HG03439 (cell line): ENCODE measurements at regions not wholly inside any gene's neighbourhood (a gene's known extent, or its start where the extent isn't known, plus 50 kb on each side); places are given as distances from the start of the nearest gene placed in this dataset.
"Not testable (repeated sequence)": the region's sequence is repeated elsewhere in the genome, so short reads cannot be mapped to it uniquely, and the experiment has no call there.

Experiments
- ATAC-seq: cut with Tn5 transposase; IDR thresholded peaks from one replicate; pipeline ENCODE4 v1.9.1; 2021; ENCODE audit warnings: mild to moderate bottlenecking, moderate library complexity; ENCODE audit not compliant: unreplicated experiment

DNA sequence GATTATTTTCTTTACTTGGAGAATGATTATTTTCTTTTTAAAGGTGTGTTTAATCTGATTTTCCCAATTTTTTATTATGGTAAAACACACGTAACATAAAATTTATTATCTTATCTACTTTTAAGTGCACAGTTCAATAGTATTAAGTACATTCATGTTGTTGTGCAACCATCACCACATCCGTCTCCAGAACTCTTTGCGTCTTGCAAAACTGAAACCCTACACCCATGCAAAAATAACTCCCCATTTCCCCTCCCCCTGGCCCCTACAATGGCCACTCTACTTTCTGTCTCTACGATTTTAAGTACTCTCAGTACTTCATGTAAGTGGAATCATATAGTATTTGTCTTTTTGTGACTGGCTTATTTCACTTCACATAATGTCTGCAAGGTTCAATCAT is 230.7 kb downstream of the SATB1 start:
- no peak for ATAC-seq

DNA sequence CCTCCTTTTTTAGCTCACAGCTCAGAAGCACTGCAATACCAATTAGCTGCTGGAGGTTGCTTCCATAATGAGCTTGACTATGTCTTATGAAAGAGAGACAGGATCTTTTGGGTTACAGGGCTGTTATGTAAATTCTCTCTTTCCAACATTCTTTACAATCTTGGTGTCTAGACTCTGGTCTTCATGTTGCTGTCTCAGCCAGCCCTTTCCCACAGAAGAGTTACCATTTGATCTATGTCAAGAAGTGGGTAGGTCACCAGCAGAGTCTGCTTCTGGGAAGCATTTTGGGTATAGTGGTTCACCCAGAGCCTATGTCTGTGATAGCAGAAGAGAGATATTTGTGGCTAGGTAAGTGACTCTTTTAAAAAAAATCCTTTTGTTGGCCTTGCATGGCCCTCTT is 234.5 kb downstream of the SATB1 start:
- no peak for ATAC-seq

DNA sequence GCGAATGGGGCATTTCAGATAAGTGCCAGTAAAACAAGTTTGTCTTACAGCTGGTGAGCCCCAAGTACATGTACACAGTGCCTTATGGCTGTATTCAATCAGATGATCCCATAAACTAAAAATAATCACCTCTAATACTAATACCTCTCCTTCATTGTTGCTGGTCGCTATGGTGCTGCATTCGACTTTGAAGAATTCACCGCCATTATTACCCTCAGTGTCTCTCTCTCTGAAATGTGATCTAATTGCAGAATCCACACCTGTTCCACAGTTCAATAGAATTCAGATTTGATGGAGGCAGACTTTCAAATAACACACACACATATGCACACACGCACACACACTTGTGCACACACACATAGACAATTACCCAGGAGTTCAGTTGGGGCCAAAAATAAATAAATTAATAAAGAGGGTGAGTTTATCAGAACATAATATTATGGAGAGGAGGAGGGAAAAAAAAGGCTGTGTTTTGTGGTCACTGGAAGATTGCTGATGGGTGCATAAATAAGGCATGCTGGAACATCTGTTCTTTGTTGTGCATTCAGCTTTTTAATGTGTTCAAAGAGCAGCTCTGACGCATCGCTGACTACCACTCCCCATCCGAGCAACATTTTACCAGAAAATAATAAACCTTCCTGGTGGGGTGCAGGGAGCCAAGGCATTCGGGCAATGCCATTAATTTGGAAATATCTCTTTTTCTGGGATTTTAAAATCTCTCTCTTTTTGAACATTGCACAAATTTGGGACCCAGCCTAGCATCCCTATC is 235.7 kb downstream of the SATB1 start:
- ATAC-seq, result no peak

DNA sequence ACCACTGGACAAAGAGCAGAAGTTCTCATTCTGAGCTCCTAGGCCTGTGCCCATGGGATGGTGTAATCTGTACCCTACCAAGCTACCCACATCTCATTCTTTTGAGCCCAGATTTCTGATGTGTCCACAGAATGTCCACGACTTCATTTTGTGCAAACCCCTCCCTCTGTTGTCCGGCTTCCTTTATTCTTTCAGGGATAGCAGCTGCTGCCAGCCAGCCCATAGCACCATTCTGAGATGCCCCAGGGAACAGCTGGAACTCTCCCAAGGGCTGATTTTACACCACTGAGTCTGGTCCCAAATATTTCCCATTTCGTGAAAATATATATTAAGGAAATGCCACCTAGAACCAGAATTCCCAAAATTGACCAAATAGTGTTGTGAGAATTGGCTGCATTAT is 236.6 kb downstream of the SATB1 start:
- no peak for ATAC-seq

DNA sequence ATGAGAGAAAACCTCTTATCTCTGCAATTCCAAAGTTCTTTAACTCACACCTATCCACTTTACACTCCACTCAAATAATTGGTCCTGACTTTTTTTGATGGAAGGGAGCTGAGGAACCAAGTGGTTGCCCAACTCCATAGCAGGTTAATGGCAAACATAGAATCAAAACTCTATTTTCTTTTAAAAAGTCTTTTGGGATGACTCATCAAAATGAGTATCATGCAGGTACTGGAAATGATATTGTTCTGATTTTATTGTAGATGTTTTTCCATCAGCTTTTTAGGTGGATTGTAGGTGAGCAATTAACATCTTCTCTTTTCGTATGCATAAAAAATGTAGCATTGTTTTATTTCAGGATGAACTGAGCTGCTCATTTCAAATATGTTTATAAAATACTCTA is 239.5 kb downstream of the SATB1 start:
- ATAC-seq, result no peak

DNA sequence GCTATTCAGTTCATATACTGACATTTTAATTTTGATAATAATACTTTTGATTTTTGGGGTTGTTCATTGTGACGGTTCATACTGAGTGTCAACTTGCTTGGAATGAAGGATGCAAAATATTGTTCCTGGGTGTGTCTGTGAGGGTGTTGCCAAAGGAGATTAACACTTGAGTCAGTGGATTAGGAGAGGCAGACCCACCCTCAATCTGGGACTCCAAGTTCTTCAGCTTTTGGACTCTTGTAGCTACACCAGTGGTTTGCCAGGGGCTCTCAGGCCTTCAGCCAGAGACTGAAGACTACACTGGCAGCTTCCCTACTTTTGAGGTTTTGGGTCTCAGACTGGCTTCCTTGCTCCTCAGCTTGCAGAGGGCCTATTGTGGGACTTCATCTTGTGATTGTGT is 242.2 kb downstream of the SATB1 start:
- not testable (repeated sequence) for ATAC-seq

DNA sequence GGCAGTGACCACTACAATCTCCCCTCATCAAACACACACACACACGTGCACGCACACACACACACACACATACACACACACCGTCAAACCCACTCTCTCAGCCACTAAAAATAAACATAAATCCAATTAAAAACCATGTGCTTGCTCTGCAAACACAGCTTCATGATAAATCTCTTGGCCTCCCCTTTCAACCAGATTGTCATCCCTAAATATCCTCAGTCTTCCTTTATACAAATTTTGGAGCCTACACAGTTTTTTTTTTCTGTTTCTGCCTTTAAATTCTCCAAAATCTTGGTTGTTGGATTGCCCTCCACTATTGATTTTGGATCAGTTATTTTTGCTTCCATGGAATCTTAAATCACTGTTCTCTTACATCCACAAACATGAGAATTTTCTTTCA is 245.6 kb downstream of the SATB1 start:
- no peak for ATAC-seq

DNA sequence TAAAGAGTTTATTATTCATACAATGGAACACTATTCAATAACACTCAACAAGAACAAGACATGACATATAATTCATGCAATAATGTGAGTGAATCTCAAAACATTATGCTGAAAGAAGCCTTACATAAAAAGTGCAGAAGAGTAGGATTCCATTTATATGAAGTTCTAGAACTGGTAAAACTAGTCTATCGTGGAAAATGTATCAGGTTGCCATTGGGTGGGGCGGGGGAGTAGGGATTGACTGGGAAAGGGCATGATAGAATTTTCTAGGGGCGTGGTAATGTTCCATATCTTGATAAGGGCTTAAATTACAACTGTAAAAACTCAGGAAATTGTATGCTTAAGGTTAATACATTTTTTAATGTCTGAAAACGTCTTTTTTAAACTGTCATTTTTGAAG is 247.9 kb downstream of the SATB1 start:
- ATAC-seq, result no peak

DNA sequence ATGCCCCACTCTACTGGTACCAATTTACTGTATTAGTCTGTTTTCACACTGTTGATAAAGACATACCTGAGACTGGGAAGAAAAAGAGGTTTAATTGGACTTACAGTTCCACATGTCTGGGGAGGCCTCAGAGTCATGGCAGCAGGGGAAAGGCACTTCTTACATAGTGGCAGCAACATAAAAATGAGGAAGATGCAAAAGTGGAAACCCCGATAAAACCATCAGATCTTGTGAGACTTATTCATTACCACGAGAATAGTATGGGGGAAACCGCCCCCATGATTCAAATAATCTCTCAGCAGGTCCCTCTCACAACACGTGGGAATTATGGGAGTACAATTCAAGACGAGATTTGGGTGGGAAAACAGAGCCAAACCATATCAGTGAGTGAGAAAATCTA is 251.2 kb downstream of the SATB1 start:
- ATAC-seq, result not testable (repeated sequence)

DNA sequence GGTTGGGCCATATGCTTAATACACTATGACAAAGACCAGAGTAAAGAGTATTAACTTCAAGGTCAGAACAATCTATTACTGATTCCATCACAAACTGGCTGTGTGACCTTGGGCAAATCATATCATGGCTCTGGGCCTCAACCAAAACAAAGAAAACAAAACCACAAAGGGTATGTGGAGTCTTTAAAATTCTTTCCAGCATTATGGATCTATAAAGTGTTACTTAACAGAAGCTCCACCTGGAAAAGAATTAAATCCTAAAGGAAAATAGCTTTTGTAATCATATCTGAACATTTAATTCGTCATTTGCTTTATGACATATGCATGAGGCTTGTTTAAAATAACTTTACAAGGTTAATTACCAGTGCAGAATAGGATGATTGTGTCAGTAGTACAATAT is 265.5 kb downstream of the SATB1 start:
- no peak for ATAC-seq

DNA sequence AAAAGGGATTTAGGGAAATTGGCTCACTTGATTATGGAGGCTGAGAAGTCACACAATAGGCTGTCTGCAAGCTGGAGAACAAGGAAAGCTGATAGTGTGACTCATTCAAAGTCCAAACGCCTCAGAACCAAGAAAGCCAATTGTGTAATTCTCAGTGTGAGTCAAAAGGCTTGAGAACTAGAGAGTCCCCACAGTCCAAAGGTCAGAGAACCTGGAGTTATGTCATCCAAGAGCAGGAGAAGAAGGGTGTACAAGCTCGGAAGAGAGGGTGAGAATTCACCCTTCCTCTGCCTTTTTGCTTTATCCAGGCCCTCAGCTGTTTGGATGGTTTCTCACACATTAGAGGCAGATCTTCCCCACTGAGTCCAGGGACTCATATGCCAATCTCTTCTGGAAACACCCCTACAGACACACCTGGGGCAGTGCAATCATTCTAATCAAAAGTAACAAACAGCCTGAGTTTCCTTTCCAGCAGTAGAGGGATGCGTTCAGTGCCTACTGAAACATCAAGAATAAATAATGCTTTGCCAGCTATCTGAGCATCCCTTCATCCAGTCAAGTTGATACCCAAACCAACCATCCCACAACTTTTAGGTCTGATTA is 271.5 kb downstream of the SATB1 start:
- no peak for ATAC-seq

DNA sequence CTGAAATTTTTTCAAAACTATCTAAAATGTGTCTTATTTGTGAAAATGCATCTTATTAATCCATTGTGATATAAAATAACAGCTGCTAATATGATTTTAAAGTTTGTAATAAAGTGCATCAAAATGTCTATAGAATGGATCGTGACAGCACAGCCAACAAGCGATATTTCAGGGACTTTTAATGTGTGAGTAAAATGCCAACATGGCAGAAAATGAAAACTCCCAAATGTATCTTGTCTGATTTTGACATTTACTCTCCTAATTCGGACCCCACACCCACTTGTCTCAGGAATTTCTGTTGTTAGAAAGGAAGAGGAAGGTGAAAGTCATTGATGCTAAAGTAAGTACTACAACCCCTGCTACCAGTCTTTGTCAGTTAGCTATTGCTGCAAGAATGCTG is 273.9 kb downstream of the SATB1 start:
- ATAC-seq, result no peak

DNA sequence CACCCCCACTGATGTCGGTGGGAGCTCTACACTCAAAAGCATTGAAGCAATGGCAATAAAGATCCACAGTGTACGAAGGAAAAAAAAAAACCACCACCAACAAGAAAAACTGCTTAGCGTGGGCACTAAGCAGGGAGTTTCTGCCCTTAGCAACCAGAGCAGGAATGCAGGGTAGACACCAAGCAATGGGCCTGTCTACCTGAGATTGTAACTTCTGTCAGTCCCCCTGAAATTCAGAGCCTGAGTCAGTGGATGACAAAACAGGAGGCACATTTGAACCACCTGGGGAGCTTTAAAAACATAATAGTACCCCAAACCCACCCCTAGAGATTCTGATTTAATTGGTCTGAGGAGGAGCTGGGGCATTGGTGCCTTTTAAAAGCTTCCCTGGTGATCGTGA is 275.2 kb downstream of the SATB1 start:
- no peak for ATAC-seq

DNA sequence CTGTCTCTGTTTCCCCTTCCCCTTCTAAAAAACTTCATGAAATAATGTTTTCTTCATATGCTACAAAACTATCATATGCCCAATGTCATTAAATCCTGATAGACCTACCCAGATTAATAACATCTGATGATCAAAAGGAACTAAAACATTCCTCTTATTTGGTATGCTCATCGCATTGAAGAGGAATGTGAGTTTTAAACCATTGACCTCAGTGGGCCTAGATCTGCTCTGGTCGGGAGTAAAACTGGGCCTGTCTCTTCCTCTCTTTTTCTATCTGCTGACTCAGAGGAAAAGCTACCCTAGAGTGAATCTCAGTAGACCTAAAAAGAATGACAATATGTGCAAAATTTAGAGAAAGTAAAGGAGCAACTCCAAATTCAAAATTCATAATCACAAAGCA is 275.8 kb downstream of the SATB1 start:
- ATAC-seq, result no peak

DNA sequence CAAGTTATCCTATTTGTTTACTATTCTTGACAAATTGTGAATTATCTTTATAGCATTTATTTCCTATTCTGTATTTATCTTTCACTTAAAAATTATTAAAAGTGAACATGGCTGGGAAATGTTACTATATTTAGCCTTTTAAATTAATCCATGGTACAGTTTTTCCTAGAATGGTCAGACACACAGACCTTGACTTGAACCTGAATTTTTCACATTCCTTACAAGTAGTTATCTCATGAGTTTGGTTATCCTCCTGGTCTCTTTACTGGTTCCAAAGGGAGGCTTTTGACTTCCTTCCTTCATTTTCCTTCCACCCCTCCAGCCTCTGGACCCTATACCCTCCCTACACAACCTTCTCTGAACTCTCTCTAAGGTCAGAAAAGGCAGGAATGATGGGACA is 280.6 kb downstream of the SATB1 start:
- ATAC-seq, result no peak

DNA sequence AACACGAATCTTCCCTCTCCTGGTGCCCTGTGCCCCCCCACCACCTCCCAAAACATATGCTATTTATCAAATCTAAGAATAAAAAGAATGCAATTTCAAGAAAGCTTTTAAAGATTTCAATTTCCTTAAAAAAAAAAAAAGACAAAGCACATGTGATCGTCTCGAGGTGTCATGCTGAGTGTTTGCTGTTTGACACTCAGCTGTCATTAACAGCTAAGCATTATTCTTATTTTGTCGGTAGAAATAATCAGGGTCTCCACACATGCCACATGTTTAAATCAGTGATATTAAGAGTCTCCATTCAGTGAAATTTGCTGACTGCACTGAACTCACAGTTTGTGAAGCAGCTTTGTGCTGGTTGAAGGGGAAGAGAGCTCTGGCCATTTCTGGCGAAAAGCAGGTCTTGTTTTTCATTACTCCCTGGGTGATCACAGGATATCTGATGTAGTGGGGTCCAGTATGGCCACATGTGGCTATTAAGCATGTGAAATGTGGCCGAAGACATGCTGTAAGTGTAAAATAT is 281.8 kb downstream of the SATB1 start:
- no peak for ATAC-seq

DNA sequence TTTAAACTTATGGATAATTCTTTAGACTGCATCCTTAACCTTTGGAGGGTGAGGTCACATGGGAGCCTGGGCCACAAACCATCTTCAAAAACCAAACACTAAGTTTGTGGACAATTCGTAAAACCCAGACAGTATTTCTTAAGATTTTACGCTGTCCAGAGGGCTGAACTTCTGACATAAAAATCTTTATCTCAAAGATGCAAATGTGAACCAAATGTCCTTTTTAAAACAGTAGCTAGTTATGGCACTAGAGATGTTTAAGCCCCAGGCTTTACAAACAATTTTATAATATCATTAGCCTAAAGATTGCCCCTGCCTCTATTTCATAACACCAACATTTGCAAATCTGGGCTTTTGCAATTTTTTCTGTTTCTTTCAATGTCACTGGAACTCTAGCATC is 287.2 kb downstream of the SATB1 start:
- no peak for ATAC-seq

DNA sequence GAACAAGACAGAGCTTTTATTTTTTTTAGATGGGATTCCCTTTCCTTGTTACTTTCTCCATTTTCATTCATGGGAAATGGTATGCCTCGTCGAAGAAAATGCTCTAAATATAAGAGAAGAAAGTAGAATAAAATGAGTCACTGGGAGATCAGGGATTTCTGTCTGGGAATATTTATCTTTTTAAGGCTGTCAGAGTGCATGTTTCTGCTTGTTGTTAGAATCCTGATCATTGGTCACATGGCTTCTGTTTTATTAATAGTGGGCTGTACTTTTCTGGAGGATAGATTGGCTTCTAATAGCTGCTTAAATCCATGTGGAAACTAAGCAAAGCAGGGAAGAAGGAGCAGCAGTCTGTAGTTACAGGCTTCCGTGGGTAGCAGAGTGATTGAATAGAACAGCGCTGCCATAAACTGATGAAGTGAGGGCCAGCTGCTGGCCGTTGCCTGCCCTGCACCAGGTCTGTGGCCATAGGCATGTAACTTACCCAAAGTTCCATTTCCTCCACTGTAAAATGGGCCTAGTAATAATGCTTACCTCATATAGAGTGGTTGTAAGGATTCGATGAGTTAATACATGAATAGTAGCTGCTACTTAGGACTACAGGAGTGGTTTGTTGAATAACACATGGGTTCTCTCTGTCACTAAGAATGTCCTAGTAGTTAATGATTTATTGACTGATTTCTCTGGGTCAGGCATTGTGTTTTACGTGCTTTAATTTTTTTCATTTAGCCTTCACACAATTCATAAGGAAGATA is 289.9 kb downstream of the SATB1 start:
- ATAC-seq, result no peak

DNA sequence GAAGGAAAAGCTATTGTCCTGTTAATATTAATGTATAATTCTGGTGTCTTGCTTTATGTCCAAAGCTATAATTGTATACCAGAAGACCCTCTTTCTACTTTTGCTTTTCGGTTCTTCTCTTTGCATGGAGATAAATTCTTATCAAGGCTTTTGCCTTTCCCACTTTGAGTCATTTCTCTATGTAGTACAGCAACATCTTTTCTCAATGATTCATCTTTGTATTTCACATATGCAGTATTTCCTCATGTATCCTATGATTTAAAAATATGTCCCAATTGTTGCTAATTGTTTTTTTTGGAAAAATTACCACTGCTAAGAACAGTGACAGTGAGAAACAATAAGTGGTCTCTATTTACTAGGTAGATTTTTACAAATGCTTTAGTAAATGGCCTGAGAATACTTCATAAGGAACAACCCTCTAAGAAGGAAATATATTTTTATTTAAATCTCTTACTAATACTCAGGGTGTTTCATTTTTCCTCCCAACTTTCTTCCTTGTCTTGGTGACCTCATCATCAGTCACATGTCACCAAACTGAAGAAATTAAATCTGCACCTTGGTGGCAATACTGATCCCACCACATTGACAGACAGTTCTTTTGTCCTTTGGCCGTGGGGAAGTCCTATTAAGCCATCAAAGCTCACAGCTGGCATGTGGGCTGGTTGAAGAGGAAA is 290.6 kb downstream of the SATB1 start:
- no peak for ATAC-seq

DNA sequence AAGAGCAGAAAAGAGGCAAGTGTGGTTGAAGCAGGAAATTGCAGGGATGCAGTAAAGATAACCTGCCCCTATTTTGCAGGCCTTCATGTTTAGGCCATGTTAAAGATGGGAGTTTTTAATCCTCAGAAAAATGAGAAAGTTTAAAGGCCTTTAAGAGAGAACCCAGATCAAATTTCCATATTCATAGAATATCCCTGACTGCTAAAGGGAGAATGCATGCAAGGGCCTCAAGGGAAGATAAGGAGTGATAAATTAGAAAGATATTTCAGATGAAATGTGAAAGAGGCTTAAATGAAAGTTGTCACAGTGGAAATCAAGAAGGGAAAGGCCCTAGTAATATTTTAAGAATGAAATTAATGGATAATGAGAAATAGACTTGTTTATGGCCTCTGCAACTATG is 292.1 kb downstream of the SATB1 start:
- no peak for ATAC-seq
